Loucy (cell line): ENCODE measurements at regions not wholly inside any gene's neighbourhood (a gene's known extent, or its start where the extent isn't known, plus 50 kb on each side); places are given as distances from the start of the nearest gene placed in this dataset.

Source experiments
- H2AFZ ChIP-seq: fragments of 200-600 bp; sonication (generic); 2 replicates; pipeline ENCODE4 v1.6.0; 2016; ENCODE audit warnings: antibody characterized with exemption, mild to moderate bottlenecking, low read length, moderate library complexity
- H3F3A ChIP-seq: fragments of 200-600 bp; 2 replicates; pipeline ENCODE4 v1.6.0; 2016; ENCODE audit warnings: antibody characterized with exemption, low read depth, mild to moderate bottlenecking
- H3K27me3 ChIP-seq: fragments of 200-600 bp; sonication (generic); 2 replicates; pipeline ENCODE4 v1.6.1; 2014; ENCODE audit warnings: low read length, mild to moderate bottlenecking; ENCODE audit not compliant: insufficient read depth, poor library complexity, severe bottlenecking
- H3K36me3 ChIP-seq: fragments of 200-600 bp; sonication (generic); 2 replicates; pipeline ENCODE4 v1.6.1; 2016; ENCODE audit warnings: low read length; ENCODE audit not compliant: insufficient read depth
- H3K4me1 ChIP-seq: fragments of 200-600 bp; sonication (generic); 2 replicates; pipeline ENCODE4 v1.5.1; 2014; ENCODE audit warnings: low read length, mild to moderate bottlenecking; ENCODE audit not compliant: insufficient read depth, poor library complexity, severe bottlenecking
- H3K4me2 ChIP-seq: fragments of 200-600 bp; sonication (generic); 2 replicates; pipeline ENCODE4 v1.6.0; 2014; ENCODE audit warnings: antibody characterized with exemption, low read length, low read depth, mild to moderate bottlenecking; ENCODE audit not compliant: poor library complexity, severe bottlenecking
- H3K4me3 ChIP-seq: fragments of 200-600 bp; sonication (generic); 2 replicates; pipeline ENCODE4 v1.5.1; 2014; ENCODE audit warnings: low read length, mild to moderate bottlenecking, mixed read lengths; ENCODE audit not compliant: poor library complexity, severe bottlenecking
- H3K79me2 ChIP-seq: fragments of 200-600 bp; sonication (generic); 2 replicates; pipeline ENCODE4 v1.6.1; 2014; ENCODE audit warnings: low read length; ENCODE audit not compliant: insufficient read depth
- H3K9ac ChIP-seq: fragments of 200-600 bp; sonication (generic); 2 replicates; pipeline ENCODE4 v1.6.0; 2014; ENCODE audit warnings: mild to moderate bottlenecking, low read depth, low read length, moderate library complexity; ENCODE audit not compliant: poor library complexity, severe bottlenecking
- H3K9me2 ChIP-seq: fragments of 200-600 bp; sonication (generic); replicated peaks from 2 replicates; pipeline ENCODE4 v1.6.1; 2016; ENCODE audit warnings: low read depth, low read length, mixed read lengths
- H3K9me3 ChIP-seq: fragments of 200-600 bp; sonication (generic); 2 replicates; pipeline ENCODE4 v1.6.1; 2014; ENCODE audit warnings: mild to moderate bottlenecking, antibody characterized with exemption, low read length, low read depth; ENCODE audit not compliant: insufficient read depth
- H4K20me1 ChIP-seq: fragments of 200-600 bp; sonication (generic); 2 replicates; pipeline ENCODE4 v1.6.0; 2014; ENCODE audit warnings: antibody characterized with exemption, low read length, mild to moderate bottlenecking; ENCODE audit not compliant: insufficient read depth, poor library complexity, severe bottlenecking
- CTCF ChIP-seq: fragments of 200-600 bp; sonication (generic); conservative IDR thresholded peaks from 2 replicates; pipeline ENCODE4 v1.5.1; 2014; ENCODE audit warnings: mild to moderate bottlenecking, antibody characterized with exemption, low read length
- EZH2phosphoT487 ChIP-seq: fragments of 200-600 bp; IDR thresholded peaks from 2 replicates; pipeline ENCODE4 v1.6.1; 2018; ENCODE audit warnings: antibody characterized with exemption, mild to moderate bottlenecking, moderate library complexity, borderline replicate concordance

DNA sequence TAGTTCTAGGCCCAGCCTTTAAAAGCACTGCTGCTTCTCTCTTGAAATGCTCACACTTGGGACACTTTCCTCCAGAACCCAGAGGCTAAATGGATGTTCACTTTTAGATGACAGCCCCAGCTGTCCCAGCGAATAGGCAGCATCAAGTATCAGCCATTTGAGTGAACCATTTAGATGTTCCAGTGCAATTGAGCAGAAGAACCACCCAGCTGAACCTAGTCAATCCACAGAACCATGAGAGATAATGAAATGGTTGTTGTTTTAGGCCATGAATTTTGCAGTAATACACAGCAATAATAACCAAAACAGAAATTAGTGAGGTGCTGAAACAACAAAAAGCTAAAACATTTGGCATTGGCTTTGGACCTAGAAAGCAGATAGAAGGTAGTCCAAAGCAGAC lies 273.9 kb downstream of the ETV1 start:
- H3F3A ChIP-seq, result no peaks in the 10 kb centered on the region

GRCh38 chr7:13717031-13717430 lies 272.4 kb downstream of the ETV1 start:
- Histone ChIP-seq H3K4me3 (no peak overlapping the region), H3K36me3 (no peaks in the 10 kb centered on the region), H3K4me1 (no peaks in the 10 kb centered on the region), H3K27me3 (no peaks in the 10 kb centered on the region), H3K9me3 (no peaks in the 10 kb centered on the region), H3F3A (no peaks in the 10 kb centered on the region), H3K4me2 (no peak overlapping the region), H4K20me1 (no peaks in the 10 kb centered on the region), H3K9ac (no peak overlapping the region), H2AFZ (no peak overlapping the region), H3K79me2 (no peaks in the 10 kb centered on the region), H3K9me2 (no peaks in the 10 kb centered on the region)
- TF ChIP-seq CTCF (no peak), EZH2phosphoT487 (no peak)

More for the DNA sequence above, 273.9 kb downstream of the ETV1 start:
- H2AFZ ChIP-seq, result no peak overlapping the region
- no peak overlapping the region for H3K9ac ChIP-seq
- no peaks in the 10 kb centered on the region for H3K36me3 ChIP-seq
- H3K79me2 ChIP-seq, result no peaks in the 10 kb centered on the region
- H3K9me3 ChIP-seq, result no peaks in the 10 kb centered on the region
- no peak for TF ChIP-seq CTCF
- no peak for TF ChIP-seq EZH2phosphoT487
- H3K4me1 ChIP-seq, result no peaks in the 10 kb centered on the region
- H3K4me2 ChIP-seq, result no peak overlapping the region
- no peaks in the 10 kb centered on the region for H3K9me2 ChIP-seq
- H4K20me1 ChIP-seq, result no peaks in the 10 kb centered on the region
- H3K27me3 ChIP-seq, result no peaks in the 10 kb centered on the region
- H3K4me3 ChIP-seq, result no peak overlapping the region

DNA sequence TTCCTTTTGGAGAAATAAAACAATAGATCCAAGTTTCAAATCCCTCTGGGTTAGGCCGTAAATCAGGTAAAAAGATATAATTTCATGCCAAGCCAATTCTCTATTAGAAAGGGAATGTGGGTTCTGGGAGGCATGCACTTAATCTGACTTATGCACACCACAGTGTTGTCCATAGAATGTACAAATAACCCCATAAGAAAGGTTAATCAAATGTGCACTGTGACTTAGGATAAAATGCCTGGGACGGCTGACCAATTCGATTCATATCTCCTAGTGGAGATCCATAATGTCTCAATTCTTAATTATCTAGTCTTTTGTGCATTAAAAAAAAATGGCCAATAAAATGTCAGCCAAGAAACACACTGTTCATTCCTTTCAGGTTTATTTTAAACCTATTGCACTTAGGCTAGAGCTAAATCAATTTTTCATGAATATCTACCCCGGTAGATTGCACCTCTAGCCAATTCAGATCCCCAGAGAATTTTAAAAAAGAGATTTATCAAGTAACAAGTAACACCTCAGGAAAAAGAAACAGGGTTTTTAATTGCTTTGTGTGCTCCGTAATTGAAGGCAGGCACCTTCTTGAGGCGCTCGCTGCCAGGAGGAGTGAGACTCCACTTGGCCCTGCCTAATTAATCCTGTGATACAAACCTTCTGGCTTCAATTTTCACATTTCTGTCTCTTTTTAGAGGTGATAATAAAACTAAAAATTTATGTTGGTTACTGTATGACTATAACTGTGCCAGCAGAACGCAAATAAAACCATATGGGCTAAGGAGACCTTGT lies 265.1 kb downstream of the ETV1 start:
- H3K4me1 ChIP-seq, result no peaks in the 10 kb centered on the region
- H3K79me2 ChIP-seq, result no peaks in the 10 kb centered on the region
- H3K9me2 ChIP-seq, result no peaks in the 10 kb centered on the region
- no peak overlapping the region for H3K4me3 ChIP-seq
- H3K4me2 ChIP-seq, result no peak overlapping the region
- no peaks in the 10 kb centered on the region for H3F3A ChIP-seq
- no peaks in the 10 kb centered on the region for H3K9me3 ChIP-seq
- H2AFZ ChIP-seq, result no peak overlapping the region
- no peaks in the 10 kb centered on the region for H3K36me3 ChIP-seq
- H3K9ac ChIP-seq, result no peak overlapping the region
- TF ChIP-seq EZH2phosphoT487 (no peak), CTCF (no peak)
- H3K27me3 ChIP-seq, result no peaks in the 10 kb centered on the region
- H4K20me1 ChIP-seq, result no peaks in the 10 kb centered on the region
